GM23338 (cell line): ENCODE measurements at regions not wholly inside any gene's neighbourhood (a gene's known extent, or its start where the extent isn't known, plus 50 kb on each side); places are given as distances from the start of the nearest gene placed in this dataset.
"Not testable (repeated sequence)": the region's sequence is repeated elsewhere in the genome, so short reads cannot be mapped to it uniquely, and the experiment has no call there.

ENCODE experiments used
- ATAC-seq: fragments of 200-7000 bp; cut with Tn5 transposase; 3 replicates; pipeline ENCODE4 v1.9.1; 2020
- DNase-seq: peaks from one replicate; pipeline ENCODE4 v3.0.0-alpha.2; 2015; ENCODE audit warnings: low spot score
- H2AFZ ChIP-seq: fragments of 200-600 bp; sonication (generic); 2 replicates; pipeline ENCODE4 v1.8.0; 2016; ENCODE audit warnings: antibody characterized with exemption, mild to moderate bottlenecking, moderate library complexity
- H3F3A ChIP-seq: fragments of 200-600 bp; sonication (generic); replicated peaks from 2 replicates; pipeline ENCODE4 v1.8.0; 2017; ENCODE audit warnings: antibody characterized with exemption, mixed run types, low read depth
- H3K27ac ChIP-seq: fragments of 200-600 bp; sonication (generic); 2 replicates; pipeline ENCODE4 v1.6.1; 2016; ENCODE audit warnings: low read depth
- H3K27me3 ChIP-seq: fragments of 200-600 bp; sonication (generic); 2 replicates; pipeline ENCODE4 v1.8.0; 2016; ENCODE audit warnings: mild to moderate bottlenecking, mixed run types, moderate library complexity; ENCODE audit not compliant: insufficient read depth
- H3K36me3 ChIP-seq: fragments of 200-600 bp; sonication (generic); 2 replicates; pipeline ENCODE4 v1.8.0; 2016; ENCODE audit warnings: mild to moderate bottlenecking; ENCODE audit not compliant: insufficient read depth
- H3K4me1 ChIP-seq: fragments of 200-600 bp; sonication (generic); 2 replicates; pipeline ENCODE4 v1.8.0; 2016; ENCODE audit warnings: mild to moderate bottlenecking, moderate library complexity; ENCODE audit not compliant: insufficient read depth
- H3K4me2 ChIP-seq: fragments of 200-600 bp; sonication (generic); 2 replicates; pipeline ENCODE4 v1.7.1; 2017; ENCODE audit warnings: mixed run types
- H3K4me3 ChIP-seq: fragments of 200-600 bp; sonication (generic); 2 replicates; pipeline ENCODE4 v1.6.1; 2016; ENCODE audit warnings: mixed run types
- H3K79me2 ChIP-seq: fragments of 200-600 bp; sonication (generic); replicated peaks from 2 replicates; pipeline ENCODE4 v1.8.0; 2017; ENCODE audit warnings: mild to moderate bottlenecking; ENCODE audit not compliant: insufficient read depth
- H3K9me2 ChIP-seq: fragments of 200-600 bp; sonication (generic); 2 replicates; pipeline ENCODE4 v1.8.0; 2017; ENCODE audit not compliant: insufficient read depth
- H4K20me1 ChIP-seq: fragments of 200-600 bp; sonication (generic); replicated peaks from 2 replicates; pipeline ENCODE4 v1.8.0; 2017; ENCODE audit warnings: mild to moderate bottlenecking; ENCODE audit not compliant: insufficient read depth
- H3K27ac Mint-ChIP-seq: 2 replicates; pipeline ENCODE4 v1.8.0; 2020; ENCODE audit warnings: inconsistent platforms, mild to moderate bottlenecking, moderate library complexity, mixed read lengths
- H3K27me3 Mint-ChIP-seq: 3 replicates; pipeline ENCODE4 v1.8.0; 2022; ENCODE audit warnings: low read depth, mild to moderate bottlenecking, moderate library complexity, mixed read lengths, inconsistent platforms; ENCODE audit not compliant: insufficient read depth, poor library complexity
- H3K36me3 Mint-ChIP-seq: 3 replicates; pipeline ENCODE4 v1.8.0; 2021; ENCODE audit warnings: low read depth, mild to moderate bottlenecking, inconsistent platforms, moderate library complexity, mixed read lengths
- H3K4me1 Mint-ChIP-seq: 3 replicates; pipeline ENCODE4 v1.8.0; 2020; ENCODE audit warnings: mild to moderate bottlenecking, inconsistent platforms, mixed read lengths
- H3K4me3 Mint-ChIP-seq: 3 replicates; pipeline ENCODE4 v1.8.0; 2021; ENCODE audit warnings: moderate library complexity, mild to moderate bottlenecking, inconsistent platforms, mixed read lengths
- H3K9me3 Mint-ChIP-seq: 3 replicates; pipeline ENCODE4 v1.8.0; 2020; ENCODE audit warnings: moderate library complexity, mild to moderate bottlenecking, inconsistent platforms, mixed read lengths
- CREB1 ChIP-seq: fragments of 250-450 bp; sonication (Bioruptor Pico); IDR thresholded peaks from 2 replicates; pipeline ENCODE4 v1.5.0; 2020; ENCODE audit warnings: low read depth, mild to moderate bottlenecking, moderate library complexity
- CTCF ChIP-seq, 2 experiments: fragments of 200-600 bp in 1 of 2; sonication (generic) in 1 of 2; conservative IDR thresholded peaks; 2 replicates each; pipeline versions ENCODE4 v1.5.1 to v1.6.1; 2016 to 2017; ENCODE audit warnings: antibody characterized with exemption in 2 of 2, low read depth in 2 of 2, mild to moderate bottlenecking in 2 of 2, moderate library complexity in 1 of 2
- EZH2 ChIP-seq: fragments of 200-600 bp; sonication (generic); IDR thresholded peaks from one replicate; pipeline ENCODE4 v1.8.0; 2017; ENCODE audit warnings: antibody characterized with exemption, mild to moderate bottlenecking, low read depth; ENCODE audit not compliant: unreplicated experiment
- EZH2phosphoT487 ChIP-seq: fragments of 200-600 bp; sonication (generic); IDR thresholded peaks from one replicate; pipeline ENCODE4 v1.8.1; 2018; ENCODE audit warnings: antibody characterized with exemption; ENCODE audit not compliant: unreplicated experiment
- NANOG ChIP-seq: IDR thresholded peaks from 2 replicates; pipeline ENCODE4 v1.6.1; 2016; ENCODE audit warnings: antibody characterized with exemption, borderline replicate concordance
- POLR2AphosphoS5 ChIP-seq: IDR thresholded peaks from 2 replicates; pipeline ENCODE4 v1.6.1; 2016; ENCODE audit warnings: antibody characterized with exemption, low read depth
- REST ChIP-seq: IDR thresholded peaks from one replicate; pipeline ENCODE4 v1.6.1; 2018; ENCODE audit warnings: antibody characterized with exemption; ENCODE audit not compliant: unreplicated experiment
- STAT1 ChIP-seq: IDR thresholded peaks from one replicate; pipeline ENCODE4 v1.6.1; 2016; ENCODE audit warnings: antibody characterized with exemption; ENCODE audit not compliant: unreplicated experiment
- ZNF114 ChIP-seq: fragments of 250-450 bp; sonication (Bioruptor Pico); IDR thresholded peaks from 2 replicates; pipeline ENCODE4 v1.5.0; 2020; ENCODE audit warnings: mild to moderate bottlenecking, moderate library complexity
- ZNF331 ChIP-seq: fragments of 250-450 bp; sonication (Bioruptor Pico); IDR thresholded peaks from 2 replicates; pipeline ENCODE4 v1.5.0; 2020; ENCODE audit warnings: low read depth, mild to moderate bottlenecking, moderate library complexity
- TF ChIP-seq, protein P1 (sequence below): IDR thresholded peaks from 2 replicates; pipeline ENCODE4 v1.6.1; 2016; ENCODE audit warnings: antibody characterized with exemption

- ATAC-seq, H3K27me3 ChIP-seq, H3K4me1 Mint-ChIP-seq, H3K27me3 Mint-ChIP-seq, H3K4me2 ChIP-seq, H3K4me3 Mint-ChIP-seq, H3K4me1 ChIP-seq, H3K36me3 ChIP-seq, H3K36me3 Mint-ChIP-seq, H3K27ac ChIP-seq, DNase-seq, H3K9me2 ChIP-seq, H3K4me3 ChIP-seq, H4K20me1 ChIP-seq, H3K9me3 Mint-ChIP-seq, H3K79me2 ChIP-seq, H3K27ac Mint-ChIP-seq, H3F3A ChIP-seq: not testable (repeated sequence)
- H2AFZ ChIP-seq: 0 out of 2 replicates have a peak overlapping the region, but pooled peaks have one; percentile 43
Observed at GRCh38 chr12:102313116-102313971, 115.7 kb upstream of the PMCH start.

- Histone ChIP-seq H3K27ac (no peak overlapping the region), H3K4me2 (no peak overlapping the region), H3K36me3 (peaks cover 5% of the 10 kb centered on the region; the same call in 1 of the 2 replicates), H4K20me1 (no peaks in the 10 kb centered on the region), H3F3A (no peaks in the 10 kb centered on the region), H3K9me2 (no peaks in the 10 kb centered on the region), H3K4me3 (no peak overlapping the region), H3K4me1 (no peaks in the 10 kb centered on the region), H3K79me2 (no peaks in the 10 kb centered on the region), H3K27me3 (no peaks in the 10 kb centered on the region), H2AFZ (no peak overlapping the region)
- H3K27me3 Mint-ChIP-seq: no peaks in the 10 kb centered on the region
- peaks cover 12% of the 10 kb centered on the region; the same call in 2 of the 3 replicates for H3K36me3 Mint-ChIP-seq
- H3K9me3 Mint-ChIP-seq: peaks cover 28% of the 10 kb centered on the region
- H3K4me1 Mint-ChIP-seq: no peaks in the 10 kb centered on the region
- no peak overlapping the region for H3K4me3 Mint-ChIP-seq
- ATAC-seq (no peak), DNase-seq (no peak)
- H3K27ac Mint-ChIP-seq: no peak overlapping the region
- TF ChIP-seq ZNF114 (CRISPR knock-in tag) (no peak), STAT1 (no peak), EZH2 (no peak), EZH2phosphoT487 (no peak), POLR2AphosphoS5 (no peak), NANOG (no peak), CTCF (conservative IDR thresholded peaks at IDR 0.05; ENCODE audit: low read depth in 2 of 2) (no peak), ZNF331 (CRISPR knock-in tag) (no peak), REST (no peak), CREB1 (no peak)
- TF ChIP-seq, protein P1, sequence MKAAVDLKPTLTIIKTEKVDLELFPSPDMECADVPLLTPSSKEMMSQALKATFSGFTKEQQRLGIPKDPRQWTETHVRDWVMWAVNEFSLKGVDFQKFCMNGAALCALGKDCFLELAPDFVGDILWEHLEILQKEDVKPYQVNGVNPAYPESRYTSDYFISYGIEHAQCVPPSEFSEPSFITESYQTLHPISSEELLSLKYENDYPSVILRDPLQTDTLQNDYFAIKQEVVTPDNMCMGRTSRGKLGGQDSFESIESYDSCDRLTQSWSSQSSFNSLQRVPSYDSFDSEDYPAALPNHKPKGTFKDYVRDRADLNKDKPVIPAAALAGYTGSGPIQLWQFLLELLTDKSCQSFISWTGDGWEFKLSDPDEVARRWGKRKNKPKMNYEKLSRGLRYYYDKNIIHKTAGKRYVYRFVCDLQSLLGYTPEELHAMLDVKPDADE: no peak
Observed at GRCh38 chr12:102305486-102305885, 107.9 kb upstream of the PMCH start.
